HCT116 (cell line): ENCODE measurements at regions not wholly inside any gene's neighbourhood (a gene's known extent, or its start where the extent isn't known, plus 50 kb on each side); places are given as distances from the start of the nearest gene placed in this dataset.

ENCODE experiments used
- ATAC-seq: fragments of 200-7000 bp; cut with Tn5 transposase; 2 replicates; pipeline ENCODE4 v1.9.1; 2020; ENCODE audit warnings: mild to moderate bottlenecking, moderate library complexity
- BruUV-seq: library from RNA; stranded (reverse); fragments of 400-500 nt; replicated peaks from 2 replicates; lab custom pipeline; 2021; lab: Mats Ljungman, UMichigan
- CTCF ChIA-PET: fragments of 300-600 bp; sonication (Branson Sonifier 250); formaldehyde crosslinking; loops from one replicate; lab custom pipeline; 2021; ENCODE audit warnings: antibody characterized with exemption; lab: Charles Lee
- POLR2A ChIA-PET: fragments of 300-600, 350-600 bp; sonication (Branson Sonifier 250); formaldehyde crosslinking; loops from one replicate; lab custom pipeline; 2021; ENCODE audit warnings: antibody characterized with exemption; lab: Charles Lee
- RAD21 ChIA-PET, 2 experiments: fragments of 300-600 bp; sonication (Branson Sonifier 250); formaldehyde crosslinking; loops; one replicate each; lab custom pipeline; 2023; ENCODE audit warnings: low total read pairs in 2 of 2; ENCODE audit not compliant: uncharacterized antibody in 2 of 2, unreplicated experiment in 2 of 2, low non-redundant PET in 1 of 2; lab: Charles Lee
- DNase-seq: peaks from one replicate; pipeline ENCODE4 v3.0.0-alpha.2; 2010; ENCODE audit warnings: low read depth, low spot score
- H2AFZ ChIP-seq: fragments of 200-600 bp; shearing (Covaris generic), sonication (generic); 2 replicates; pipeline ENCODE4 v1.6.1; 2017; ENCODE audit warnings: low read depth, mixed run types, mixed read lengths, antibody characterized with exemption, low read length; ENCODE audit not compliant: poor library complexity, severe bottlenecking
- H3K27ac ChIP-seq: 2 replicates; pipeline ENCODE4 v1.5.1; 2012; ENCODE audit warnings: low read depth, low read length
- H3K27me3 ChIP-seq: fragments of 200-600 bp; sonication (generic); 2 replicates; pipeline ENCODE4 v1.6.1; 2016; ENCODE audit warnings: mixed run types, low read length, mixed read lengths; ENCODE audit not compliant: insufficient read depth
- H3K36me3 ChIP-seq, 2 experiments: fragments of 200-500 bp in 1 of 2; fragments of 200-600 bp in 1 of 2; sonication (Bioruptor generic) in 1 of 2; sonication (generic) in 1 of 2; 2 replicates each; pipeline versions ENCODE4 v1.5.1 to v1.6.1; 2014 to 2016; ENCODE audit warnings: low read length in 2 of 2, inconsistent platforms in 1 of 2, mixed read lengths in 1 of 2, mixed run types in 1 of 2; ENCODE audit not compliant: insufficient read depth in 2 of 2, control insufficient read depth in 1 of 2
- H3K4me1 ChIP-seq, 2 experiments: fragments of 200-600 bp in 1 of 2; sonication (generic) in 1 of 2; 2 replicates each; pipeline versions ENCODE4 v1.5.1 to v1.6.1; 2012 to 2017; ENCODE audit warnings: low read length in 2 of 2, inconsistent platforms in 1 of 2, mild to moderate bottlenecking in 1 of 2, mixed read lengths in 1 of 2, mixed run types in 1 of 2, moderate library complexity in 1 of 2; ENCODE audit not compliant: insufficient read depth in 2 of 2, control insufficient read depth in 1 of 2
- H3K4me2 ChIP-seq: fragments of 200-600 bp; sonication (generic); 2 replicates; pipeline ENCODE4 v1.6.1; 2017; ENCODE audit warnings: mixed run types, low read length, mixed read lengths
- H3K4me3 ChIP-seq, 2 experiments: fragments of 200-600 bp in 1 of 2; sonication (generic) in 1 of 2; replicated peaks in 1 of 2; 2 replicates each; pipeline ENCODE4 v1.5.1; 2011 to 2016; ENCODE audit warnings: low read length in 2 of 2, control low read depth in 1 of 2, low read depth in 1 of 2, mild to moderate bottlenecking in 1 of 2, mixed read lengths in 1 of 2, mixed run types in 1 of 2
- H3K79me2 ChIP-seq: fragments of 200-600 bp; sonication (generic); 2 replicates; pipeline ENCODE4 v1.6.1; 2017; ENCODE audit warnings: mild to moderate bottlenecking, mixed run types, low read length, moderate library complexity, mixed read lengths; ENCODE audit not compliant: insufficient read depth
- H3K9ac ChIP-seq: fragments of 200-600 bp; sonication (generic); 2 replicates; pipeline ENCODE4 v1.6.1; 2016; ENCODE audit warnings: low read length, mixed read lengths
- H3K9me2 ChIP-seq: fragments of 200-600 bp; sonication (generic), shearing (Covaris generic); 2 replicates; pipeline ENCODE4 v1.6.1; 2017; ENCODE audit warnings: mixed run types, mild to moderate bottlenecking, moderate library complexity; ENCODE audit not compliant: insufficient read depth
- H3K9me3 ChIP-seq, 2 experiments: fragments of 200-500 bp in 1 of 2; fragments of 200-600 bp in 1 of 2; sonication (Bioruptor generic) in 1 of 2; sonication (generic) in 1 of 2; 2 replicates each; pipeline ENCODE4 v1.6.1; 2014 to 2017; ENCODE audit warnings: low read length in 2 of 2, mixed read lengths in 2 of 2, inconsistent platforms in 1 of 2, low read depth in 1 of 2, mild to moderate bottlenecking in 1 of 2, mixed run types in 1 of 2, moderate library complexity in 1 of 2; ENCODE audit not compliant: control insufficient read depth in 1 of 2, insufficient read depth in 1 of 2
- H4K20me1 ChIP-seq: fragments of 200-600 bp; sonication (generic), shearing (Covaris generic); 2 replicates; pipeline ENCODE4 v1.6.1; 2017; ENCODE audit warnings: mixed run types, mild to moderate bottlenecking, moderate library complexity; ENCODE audit not compliant: insufficient read depth
- CBX3 ChIP-seq: IDR thresholded peaks from 2 replicates; pipeline ENCODE4 v1.6.1; 2012; ENCODE audit warnings: low read depth
- CTCF ChIP-seq, 3 experiments: fragments of 200-600 bp in 1 of 3; sonication (generic) in 1 of 3; IDR thresholded peaks in 2 of 3; conservative IDR thresholded peaks in 1 of 3; 2 replicates each; pipeline ENCODE4 v1.5.1; 2012 to 2017; ENCODE audit warnings: low read depth in 2 of 3, low read length in 2 of 3, antibody characterized with exemption in 1 of 3, borderline replicate concordance in 1 of 3, control low read depth in 1 of 3, mild to moderate bottlenecking in 1 of 3, mixed read lengths in 1 of 3, mixed run types in 1 of 3, moderate library complexity in 1 of 3; ENCODE audit not compliant: insufficient read depth in 1 of 3
- EGR1 ChIP-seq: IDR thresholded peaks from 2 replicates; pipeline ENCODE4 v1.6.1; 2012; ENCODE audit warnings: low read depth
- EZH2 ChIP-seq: fragments of 200-600 bp; sonication (generic); IDR thresholded peaks from 2 replicates; pipeline ENCODE4 v1.6.1; 2017; ENCODE audit warnings: antibody characterized with exemption, mixed run types
- FOSL1 ChIP-seq: IDR thresholded peaks from 2 replicates; pipeline ENCODE4 v1.6.1; 2012; ENCODE audit warnings: low read depth
- JUND ChIP-seq: IDR thresholded peaks from 2 replicates; pipeline ENCODE4 v1.6.1; 2012
- MAX ChIP-seq: IDR thresholded peaks from 2 replicates; pipeline ENCODE4 v1.6.1; 2012
- REST ChIP-seq: IDR thresholded peaks from 2 replicates; pipeline ENCODE4 v1.6.1; 2012; ENCODE audit warnings: low read depth
- SP1 ChIP-seq: IDR thresholded peaks from 2 replicates; pipeline ENCODE4 v1.6.1; 2012; ENCODE audit warnings: low read depth
- SRF ChIP-seq: IDR thresholded peaks from 2 replicates; pipeline ENCODE4 v1.6.1; 2012; ENCODE audit warnings: low read depth
- TCF7L2 ChIP-seq: IDR thresholded peaks from 2 replicates; pipeline ENCODE4 v1.7.0; 2011; ENCODE audit warnings: borderline replicate concordance, inconsistent platforms; ENCODE audit not compliant: insufficient read depth, insufficient read length; ENCODE audit errors: extremely low read depth
- YY1 ChIP-seq: IDR thresholded peaks from 2 replicates; pipeline ENCODE4 v1.6.1; 2011; ENCODE audit warnings: low read length, low read depth, moderate library complexity, mild to moderate bottlenecking; ENCODE audit not compliant: insufficient replicate concordance; ENCODE audit errors: extremely low read depth
- ZFX ChIP-seq: fragments of 450-650 bp; IDR thresholded peaks from 2 replicates; pipeline ENCODE4 v1.6.1; 2017
- ZNF274 ChIP-seq: fragments of 200-500 bp; sonication (Bioruptor generic); IDR thresholded peaks from 2 replicates; pipeline ENCODE4 v1.6.1; 2014; ENCODE audit warnings: mild to moderate bottlenecking, low read depth, low read length, inconsistent platforms
- intact Hi-C: fragments of 100-400 bp; cut with micrococcal nuclease; formaldehyde crosslinking; loops from 2 replicates; pipeline ENCODE4 v1.10.0; 2022

GRCh38 chr12:25320123-25321006, 69.6 kb upstream of the KRAS start:
- DNase-seq (no peak), ATAC-seq (no peak)
- ChIA-PET POLR2A (interaction anchor here (0.7 kb wide), 1 partner anchor 14 kb away, joined by 4 read pairs; no protein-coding TSS in a partner anchor), RAD21 (no interaction called here), CTCF (no interaction called here)
- no TSS peak for BruUV-seq
- Histone ChIP-seq H3K36me3 (no peaks in the 10 kb centered on the region), H4K20me1 (no peaks in the 10 kb centered on the region), H2AFZ (no peak overlapping the region), H3K27me3 (no peaks in the 10 kb centered on the region), H3K4me1 (no peaks in the 10 kb centered on the region), H3K9me2 (no peaks in the 10 kb centered on the region), H3K4me3 (no peak overlapping the region), H3K4me2 (no peak overlapping the region), H3K9me3 (no peaks in the 10 kb centered on the region), H3K79me2 (no peaks in the 10 kb centered on the region), H3K9ac (no peak overlapping the region), H3K27ac (no peak overlapping the region)
- TF ChIP-seq CTCF (IDR thresholded peaks at IDR 0.05 in 2 of 3, conservative IDR thresholded peaks at IDR 0.05 in 1 of 3; ENCODE audit: borderline replicate concordance in 1 of 3, insufficient read depth in 1 of 3, low read depth in 2 of 3, low read length in 2 of 3) (no peak), EZH2 (no peak), JUND (no peak), TCF7L2 (no peak), FOSL1 (no peak), YY1 (no peak), CBX3 (no peak), SP1 (no peak), REST (no peak), MAX (no peak), ZFX (no peak), ZNF274 (no peak), EGR1 (no peak), SRF (no peak)
- intact Hi-C loops = no loop called here
